GM23248 (cell line): ENCODE measurements at regions not wholly inside any gene's neighbourhood (a gene's known extent, or its start where the extent isn't known, plus 50 kb on each side); places are given as distances from the start of the nearest gene placed in this dataset.
"Not testable (repeated sequence)": the region's sequence is repeated elsewhere in the genome, so short reads cannot be mapped to it uniquely, and the experiment has no call there.

Source experiments
- DNase-seq: peaks from one replicate; pipeline ENCODE4 v3.0.0-alpha.2; 2015
- H2AFZ ChIP-seq: fragments of 200-600 bp; sonication (generic); 2 replicates; pipeline ENCODE4 v1.6.1; 2016; ENCODE audit warnings: antibody characterized with exemption
- H3F3A ChIP-seq: fragments of 200-600 bp; sonication (generic); 2 replicates; pipeline ENCODE4 v1.6.1; 2016; ENCODE audit warnings: mild to moderate bottlenecking, antibody characterized with exemption, mixed run types; ENCODE audit not compliant: insufficient read depth
- H3K27ac ChIP-seq: fragments of 200-600 bp; sonication (generic); 2 replicates; pipeline ENCODE4 v1.5.1; 2016; ENCODE audit warnings: mild to moderate bottlenecking
- H3K27me3 ChIP-seq: fragments of 200-600 bp; sonication (generic); replicated peaks from 2 replicates; pipeline ENCODE4 v1.6.1; 2016; ENCODE audit warnings: mild to moderate bottlenecking; ENCODE audit not compliant: insufficient read depth
- H3K36me3 ChIP-seq: fragments of 200-600 bp; sonication (generic); 2 replicates; pipeline ENCODE4 v1.6.1; 2016; ENCODE audit warnings: low read depth, mild to moderate bottlenecking
- H3K4me1 ChIP-seq: fragments of 200-600 bp; sonication (generic); 2 replicates; pipeline ENCODE4 v1.6.1; 2016; ENCODE audit warnings: mild to moderate bottlenecking; ENCODE audit not compliant: insufficient read depth
- H3K4me2 ChIP-seq: fragments of 200-600 bp; sonication (generic); one replicate; pipeline ENCODE4 v1.6.1; 2016; ENCODE audit warnings: mild to moderate bottlenecking; ENCODE audit not compliant: unreplicated experiment
- H3K4me3 ChIP-seq: fragments of 200-600 bp; sonication (generic); 2 replicates; pipeline ENCODE4 v1.5.1; 2016; ENCODE audit warnings: mild to moderate bottlenecking
- H3K79me2 ChIP-seq: fragments of 200-600 bp; sonication (generic); 2 replicates; pipeline ENCODE4 v1.6.1; 2016; ENCODE audit warnings: mild to moderate bottlenecking; ENCODE audit not compliant: insufficient read depth
- H3K9ac ChIP-seq: fragments of 200-600 bp; sonication (generic); 2 replicates; pipeline ENCODE4 v1.6.1; 2016; ENCODE audit warnings: mild to moderate bottlenecking
- H3K9me2 ChIP-seq: fragments of 200-600 bp; sonication (generic); 2 replicates; pipeline ENCODE4 v1.6.1; 2016; ENCODE audit warnings: mixed run types, mild to moderate bottlenecking, moderate library complexity; ENCODE audit not compliant: insufficient read depth
- H3K9me3 ChIP-seq: fragments of 200-600 bp; sonication (generic); one replicate; pipeline ENCODE4 v1.6.1; 2017; ENCODE audit warnings: low read depth
- H4K20me1 ChIP-seq: fragments of 200-600 bp; sonication (generic); 2 replicates; pipeline ENCODE4 v1.6.0; 2016; ENCODE audit not compliant: insufficient read depth
- EZH2 ChIP-seq: fragments of 200-600 bp; sonication (generic); IDR thresholded peaks from 2 replicates; pipeline ENCODE4 v1.6.1; 2018; ENCODE audit warnings: antibody characterized with exemption, mild to moderate bottlenecking; ENCODE audit not compliant: insufficient read depth, poor library complexity, severe bottlenecking
- EZH2phosphoT487 ChIP-seq: fragments of 200-600 bp; sonication (generic); IDR thresholded peaks from 2 replicates; pipeline ENCODE4 v1.6.1; 2018; ENCODE audit warnings: antibody characterized with exemption, moderate library complexity, mild to moderate bottlenecking, low read depth; ENCODE audit not compliant: insufficient read depth
- WGBS, 2 experiments: methylation state at CpG; one replicate each; pipeline ENCODE4 v1.1.6; 2015 to 2017; ENCODE audit warnings: low lambda C conversion rate in 2 of 2, low coverage in 1 of 2; ENCODE audit errors: missing lambda C conversion rate in 2 of 2; 5-methylcytosine and 5-hydroxymethylcytosine counted together
- in situ Hi-C: fragments of 300-500 bp; cut with MboI; formaldehyde crosslinking; loops from 2 replicates; pipeline ENCODE4 v1.15.0; 2020

DNA sequence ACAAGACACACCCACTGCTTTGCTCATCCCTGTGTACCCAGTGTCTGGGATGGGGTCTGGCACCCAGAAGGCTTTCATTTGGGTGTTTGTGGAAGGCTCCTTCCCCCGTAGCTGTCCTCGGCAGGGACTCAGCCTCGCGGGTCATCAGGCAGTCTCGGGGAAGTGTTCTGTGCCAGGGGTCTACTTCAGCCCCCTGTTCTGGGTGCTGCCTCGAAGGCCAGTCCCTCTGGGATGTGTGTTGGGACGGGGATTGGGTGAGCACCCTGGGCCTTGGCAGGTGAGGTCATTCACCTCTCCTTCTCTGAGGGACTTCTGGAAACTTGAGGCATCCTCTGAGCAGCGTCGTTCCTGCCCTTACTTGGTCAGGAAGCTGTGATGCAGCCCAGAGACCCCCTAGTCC, 65.5 kb downstream of the RPUSD4 start:
- no peaks in the 10 kb centered on the region for H3K36me3 ChIP-seq
- H3K9me2 ChIP-seq = no peaks in the 10 kb centered on the region
- no peak for TF ChIP-seq EZH2phosphoT487
- no peak for TF ChIP-seq EZH2
- no peak overlapping the region for H3K9ac ChIP-seq
- no peak overlapping the region for H3K4me3 ChIP-seq
- no peak overlapping the region for H3K27ac ChIP-seq
- no peaks in the 10 kb centered on the region for H3K9me3 ChIP-seq
- H4K20me1 ChIP-seq = no peaks in the 10 kb centered on the region
- H3K79me2 ChIP-seq = no peaks in the 10 kb centered on the region
- H3K27me3 ChIP-seq = no peaks in the 10 kb centered on the region; the same call in 1 of the 2 replicates
- H3F3A ChIP-seq = no peaks in the 10 kb centered on the region
- peaks cover 4% of the 10 kb centered on the region for H3K4me1 ChIP-seq
- no peak overlapping the region for H2AFZ ChIP-seq
- H3K4me2 ChIP-seq = no peak overlapping the region
- in situ Hi-C loops = no loop called here
- no peak for DNase-seq
- WGBS, 2 experiments = 72 to 75% methylated on average over 9 of the region's 9 CpGs

DNA sequence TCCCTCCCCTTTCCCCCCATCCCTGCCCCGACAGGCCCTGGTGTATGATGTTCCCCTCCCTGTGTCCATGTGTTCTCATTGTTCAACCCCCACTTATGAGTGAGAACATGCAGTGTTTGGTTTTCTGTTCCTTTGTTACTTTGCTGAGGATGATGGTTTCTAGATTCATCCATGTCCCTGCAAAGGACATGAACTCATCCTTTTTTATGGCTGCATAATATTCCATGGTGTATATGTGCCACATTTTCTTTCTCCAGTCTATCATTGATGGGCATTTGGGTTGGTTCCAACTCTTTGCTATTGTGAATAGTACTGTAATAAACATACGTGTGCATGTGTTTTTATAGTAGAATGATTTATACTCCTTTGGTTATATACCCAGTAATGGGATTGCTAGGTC, 68.0 kb downstream of the RPUSD4 start:
- H3K9ac ChIP-seq, DNase-seq, H3K79me2 ChIP-seq, H3K36me3 ChIP-seq, in situ Hi-C loops, H4K20me1 ChIP-seq, H3K9me3 ChIP-seq, H3K9me2 ChIP-seq, H3F3A ChIP-seq, H3K27me3 ChIP-seq, H2AFZ ChIP-seq, H3K4me2 ChIP-seq, H3K4me3 ChIP-seq, H3K27ac ChIP-seq: not testable (repeated sequence)
- peaks cover 24% of the 10 kb centered on the region for H3K4me1 ChIP-seq
- WGBS, 2 experiments = 88 to 89% methylated on average over 2 of the region's 2 CpGs

- Histone ChIP-seq H3K36me3 (no peaks in the 10 kb centered on the region), H3K4me3 (no peak overlapping the region), H3K4me2 (peak overlapping the region; percentile 73), H3K9ac (no peak overlapping the region), H3K27me3 (no peaks in the 10 kb centered on the region; the same call in 1 of the 2 replicates), H4K20me1 (no peaks in the 10 kb centered on the region), H3K79me2 (no peaks in the 10 kb centered on the region), H3K9me2 (no peaks in the 10 kb centered on the region), H3K27ac (no peak overlapping the region), H3K9me3 (no peaks in the 10 kb centered on the region), H3F3A (peaks cover 16% of the 10 kb centered on the region), H2AFZ (no peak overlapping the region), H3K4me1 (peaks cover 41% of the 10 kb centered on the region)
- 6 to 8% methylated on average over 7 of the region's 7 CpGs for WGBS, 2 experiments
- TF ChIP-seq EZH2phosphoT487 (no peak), EZH2 (no peak)
- peak; percentile 70 for DNase-seq
- in situ Hi-C loops = no loop called here
Observed at GRCh38 chr11:126140926-126141280, 70.5 kb downstream of the RPUSD4 start.

- H3K4me3 ChIP-seq = no peak overlapping the region
- H3K4me1 ChIP-seq = peaks cover 42% of the 10 kb centered on the region
- no peaks in the 10 kb centered on the region for H4K20me1 ChIP-seq
- peak overlapping the region; percentile 73 for H3K4me2 ChIP-seq
- no peaks in the 10 kb centered on the region for H3K79me2 ChIP-seq
- 38 to 39% methylated on average over 9 of the region's 9 CpGs for WGBS, 2 experiments
- no peak overlapping the region for H3K9ac ChIP-seq
- H3K36me3 ChIP-seq = no peaks in the 10 kb centered on the region
- H3K9me3 ChIP-seq = no peaks in the 10 kb centered on the region
- no peak overlapping the region for H3K27ac ChIP-seq
- H2AFZ ChIP-seq = no peak overlapping the region
- H3K9me2 ChIP-seq = no peaks in the 10 kb centered on the region
- H3F3A ChIP-seq = peaks cover 16% of the 10 kb centered on the region
- in situ Hi-C loops = no loop called here
- DNase-seq = peak; percentile 59
- H3K27me3 ChIP-seq = no peaks in the 10 kb centered on the region; the same call in 1 of the 2 replicates
- TF ChIP-seq EZH2 (no peak), EZH2phosphoT487 (no peak)
Observed at GRCh38 chr11:126140201-126140925, 71.1 kb downstream of the RPUSD4 start.
